ENCODE measurements at regions not wholly inside any gene's neighbourhood (a gene's known extent, or its start where the extent isn't known, plus 50 kb on each side); places are given as distances from the start of the nearest gene placed in this dataset.

DNA sequence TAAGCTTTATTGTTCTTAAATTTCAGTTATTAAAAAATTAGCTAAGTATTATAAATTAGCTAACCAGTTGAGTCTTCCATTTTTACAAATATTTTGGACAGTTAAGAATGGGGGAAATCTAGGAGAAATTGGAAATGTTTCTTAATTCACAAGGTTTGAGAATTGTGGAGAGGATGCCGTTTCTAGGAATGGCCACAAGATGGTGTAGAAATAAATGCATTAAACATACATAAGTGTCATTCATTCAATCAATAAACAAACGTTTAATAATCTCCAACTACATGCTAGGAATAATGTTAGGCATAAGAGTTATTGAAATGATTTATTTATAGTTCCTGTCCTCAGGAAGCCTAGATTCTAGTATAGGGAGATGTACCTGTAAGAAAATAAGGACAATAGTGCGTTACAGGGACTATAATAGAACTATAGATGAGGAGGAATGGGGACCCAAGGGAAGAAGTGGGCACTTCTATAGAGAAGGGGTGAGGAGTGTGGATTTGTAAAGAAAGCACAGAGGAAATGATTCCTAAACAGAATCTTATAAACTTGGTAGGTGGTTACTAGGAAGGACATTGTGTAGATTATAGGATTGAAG, 195.7 kb upstream of the ANK2 start:
- TF ChIP-seq POLR2AphosphoS5 (IDR thresholded peaks at IDR 0.05; ENCODE audit: insufficient read depth, low read depth, low read length) (no peak), POLR2A (IDR thresholded peaks at IDR 0.05; ENCODE audit: low read depth, low read length) (no peak)
- TF ChIP-seq, protein P1, sequence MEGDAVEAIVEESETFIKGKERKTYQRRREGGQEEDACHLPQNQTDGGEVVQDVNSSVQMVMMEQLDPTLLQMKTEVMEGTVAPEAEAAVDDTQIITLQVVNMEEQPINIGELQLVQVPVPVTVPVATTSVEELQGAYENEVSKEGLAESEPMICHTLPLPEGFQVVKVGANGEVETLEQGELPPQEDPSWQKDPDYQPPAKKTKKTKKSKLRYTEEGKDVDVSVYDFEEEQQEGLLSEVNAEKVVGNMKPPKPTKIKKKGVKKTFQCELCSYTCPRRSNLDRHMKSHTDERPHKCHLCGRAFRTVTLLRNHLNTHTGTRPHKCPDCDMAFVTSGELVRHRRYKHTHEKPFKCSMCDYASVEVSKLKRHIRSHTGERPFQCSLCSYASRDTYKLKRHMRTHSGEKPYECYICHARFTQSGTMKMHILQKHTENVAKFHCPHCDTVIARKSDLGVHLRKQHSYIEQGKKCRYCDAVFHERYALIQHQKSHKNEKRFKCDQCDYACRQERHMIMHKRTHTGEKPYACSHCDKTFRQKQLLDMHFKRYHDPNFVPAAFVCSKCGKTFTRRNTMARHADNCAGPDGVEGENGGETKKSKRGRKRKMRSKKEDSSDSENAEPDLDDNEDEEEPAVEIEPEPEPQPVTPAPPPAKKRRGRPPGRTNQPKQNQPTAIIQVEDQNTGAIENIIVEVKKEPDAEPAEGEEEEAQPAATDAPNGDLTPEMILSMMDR (IDR thresholded peaks at IDR 0.05; ENCODE audit: extremely low read depth in 1 of 2, insufficient read depth in 1 of 2, low read depth in 1 of 2, low read length in 2 of 2) = no peak
